SK-N-SH (cell line): ENCODE measurements at regions not wholly inside any gene's neighbourhood (a gene's known extent, or its start where the extent isn't known, plus 50 kb on each side); places are given as distances from the start of the nearest gene placed in this dataset.

Source experiments
- CTCF ChIP-seq: fragments of 200-600 bp; sonication (generic); IDR thresholded peaks from 2 replicates; pipeline ENCODE4 v1.6.1; 2017; ENCODE audit warnings: antibody characterized with exemption, mild to moderate bottlenecking, moderate library complexity
- EP300 ChIP-seq, 2 experiments: IDR thresholded peaks; 2 replicates each; pipeline versions ENCODE4 v1.4.0 to v1.6.1; 2012; ENCODE audit warnings: borderline replicate concordance in 1 of 2, low read depth in 1 of 2, low read length in 1 of 2
- EZH2phosphoT487 ChIP-seq: fragments of 200-600 bp; sonication (generic); IDR thresholded peaks from 2 replicates; pipeline ENCODE4 v1.6.1; 2017; ENCODE audit warnings: low read depth, mixed run types, mild to moderate bottlenecking, antibody characterized with exemption, moderate library complexity, borderline replicate concordance
- MAX ChIP-seq: IDR thresholded peaks from 2 replicates; pipeline ENCODE4 v1.4.0; 2012; ENCODE audit warnings: low read depth
- POLR2AphosphoS5 ChIP-seq: IDR thresholded peaks from 2 replicates; pipeline ENCODE4 v1.6.1; 2012; ENCODE audit warnings: low read depth, low read length
- REST ChIP-seq: IDR thresholded peaks from 2 replicates; pipeline ENCODE4 v1.6.1; 2012; ENCODE audit warnings: mild to moderate bottlenecking, low read depth, low read length, moderate library complexity
- RFX5 ChIP-seq: IDR thresholded peaks from 2 replicates; pipeline ENCODE4 v1.6.1; 2012; ENCODE audit warnings: mild to moderate bottlenecking, improper control_type of control experiment, low read length
- SIN3A ChIP-seq: IDR thresholded peaks from 2 replicates; pipeline ENCODE4 v1.6.1; 2012; ENCODE audit warnings: low read depth, mild to moderate bottlenecking, low read length, moderate library complexity, borderline replicate concordance
- TAF1 ChIP-seq: IDR thresholded peaks from 2 replicates; pipeline ENCODE4 v1.6.1; 2012; ENCODE audit warnings: low read depth, mild to moderate bottlenecking, low read length, moderate library complexity, borderline replicate concordance
- USF1 ChIP-seq: IDR thresholded peaks from 2 replicates; pipeline ENCODE4 v1.4.0; 2012; ENCODE audit warnings: low read depth, borderline replicate concordance
- USF2 ChIP-seq: fragments of 150-350 bp; IDR thresholded peaks from 2 replicates; pipeline ENCODE4 v1.6.1; 2017; ENCODE audit warnings: antibody characterized with exemption, low read length, low read depth, borderline replicate concordance
- ZBTB33 ChIP-seq: IDR thresholded peaks from 2 replicates; pipeline ENCODE4 v1.4.0; 2012; ENCODE audit warnings: low read depth, borderline replicate concordance

GRCh38 chr22:49214976-49215375 lies 612.7 kb downstream of the BRD1 start:
- TF ChIP-seq MAX (no peak), CTCF (no peak), TAF1 (no peak), RFX5 (no peak), REST (no peak), USF2 (no peak), EP300 (IDR thresholded peaks at IDR 0.05; ENCODE audit: borderline replicate concordance in 1 of 2, low read depth in 1 of 2, low read length in 1 of 2) (no peak), EZH2phosphoT487 (no peak), POLR2AphosphoS5 (no peak), ZBTB33 (no peak), SIN3A (no peak), USF1 (no peak)
